Testis (tissue), 2 donors: ENCODE measurements at regions not wholly inside any gene's neighbourhood (a gene's known extent, or its start where the extent isn't known, plus 50 kb on each side); places are given as distances from the start of the nearest gene placed in this dataset.

Source experiments
- DNase-seq: peaks from one replicate; pipeline ENCODE4 v3.0.0-alpha.2; 2019
- H3K27ac ChIP-seq, 2 donors: fragments of 200-600 bp; sonication (generic); one replicate each; pipeline ENCODE4 v1.5.1; 2019
- H3K27me3 ChIP-seq: fragments of 200-600 bp; sonication (generic); one replicate; pipeline ENCODE4 v1.5.1; 2019
- H3K36me3 ChIP-seq: fragments of 200-600 bp; sonication (generic); one replicate; pipeline ENCODE4 v1.5.1; 2017; ENCODE audit warnings: low read depth; ENCODE audit errors: missing control alignments
- H3K4me1 ChIP-seq: fragments of 200-600 bp; sonication (generic); one replicate; pipeline ENCODE4 v1.5.1; 2019
- H3K4me3 ChIP-seq, 2 donors: fragments of 200-600 bp; sonication (generic); one replicate each; pipeline ENCODE4 v1.5.1; 2017 to 2019
- H3K9me3 ChIP-seq: fragments of 200-600 bp; sonication (generic); one replicate; pipeline ENCODE4 v1.5.1; 2017
- POLR2A ChIP-seq: fragments of 450-650 bp; IDR thresholded peaks from one replicate; pipeline ENCODE4 v1.6.1; 2017; ENCODE audit warnings: antibody characterized with exemption, mild to moderate bottlenecking, moderate library complexity
- WGBS, 2 donors: methylation state at CpG; one replicate each; pipeline ENCODE4 v1.1.5; 2018; 5-methylcytosine and 5-hydroxymethylcytosine counted together
- intact Hi-C: fragments of 100-400 bp; cut with DNase I; formaldehyde crosslinking; loops from one replicate; pipeline ENCODE4 v1.15.1; 2023; ENCODE audit warnings: low total_unique reads
- TF ChIP-seq, protein P1 (sequence below), 3 experiments: fragments of 450-650 bp in 2 of 3; fragments of 200-600 bp in 1 of 3; sonication (generic) in 1 of 3; IDR thresholded peaks; one replicate each; pipeline ENCODE4 v1.5.1; 2016 to 2019; ENCODE audit warnings: antibody characterized with exemption in 3 of 3, mild to moderate bottlenecking in 2 of 3, moderate library complexity in 1 of 3

DNA sequence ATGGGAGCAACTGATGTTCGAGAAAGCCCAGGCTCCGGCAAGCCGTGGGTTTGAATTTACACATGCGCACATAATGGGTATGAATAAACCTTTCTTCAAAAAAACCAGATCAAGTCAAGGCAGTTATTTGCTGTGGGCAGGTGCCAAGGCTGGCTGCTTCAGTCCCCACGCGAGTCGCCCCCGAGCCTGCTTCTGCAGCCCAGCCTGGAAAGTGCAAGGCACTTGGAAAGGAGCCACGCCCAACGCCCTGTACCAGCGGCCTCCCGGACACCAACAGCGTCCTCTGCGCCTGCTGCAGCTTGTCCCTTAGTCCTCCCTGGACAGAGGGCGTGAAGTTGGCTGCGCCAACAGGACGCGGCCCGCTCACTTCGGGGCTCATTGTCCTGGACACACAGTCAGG is 68.9 kb downstream of the KLF15 start:
- intact Hi-C loops: no loop called here
- TF ChIP-seq, protein P1, sequence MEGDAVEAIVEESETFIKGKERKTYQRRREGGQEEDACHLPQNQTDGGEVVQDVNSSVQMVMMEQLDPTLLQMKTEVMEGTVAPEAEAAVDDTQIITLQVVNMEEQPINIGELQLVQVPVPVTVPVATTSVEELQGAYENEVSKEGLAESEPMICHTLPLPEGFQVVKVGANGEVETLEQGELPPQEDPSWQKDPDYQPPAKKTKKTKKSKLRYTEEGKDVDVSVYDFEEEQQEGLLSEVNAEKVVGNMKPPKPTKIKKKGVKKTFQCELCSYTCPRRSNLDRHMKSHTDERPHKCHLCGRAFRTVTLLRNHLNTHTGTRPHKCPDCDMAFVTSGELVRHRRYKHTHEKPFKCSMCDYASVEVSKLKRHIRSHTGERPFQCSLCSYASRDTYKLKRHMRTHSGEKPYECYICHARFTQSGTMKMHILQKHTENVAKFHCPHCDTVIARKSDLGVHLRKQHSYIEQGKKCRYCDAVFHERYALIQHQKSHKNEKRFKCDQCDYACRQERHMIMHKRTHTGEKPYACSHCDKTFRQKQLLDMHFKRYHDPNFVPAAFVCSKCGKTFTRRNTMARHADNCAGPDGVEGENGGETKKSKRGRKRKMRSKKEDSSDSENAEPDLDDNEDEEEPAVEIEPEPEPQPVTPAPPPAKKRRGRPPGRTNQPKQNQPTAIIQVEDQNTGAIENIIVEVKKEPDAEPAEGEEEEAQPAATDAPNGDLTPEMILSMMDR (IDR thresholded peaks at IDR 0.05): no peak
- no peak for TF ChIP-seq POLR2A
- peak; percentile 36 for DNase-seq
- 51 to 53% methylated on average over 18 of the region's 20 CpGs for WGBS, 2 donors
- no peaks in the 10 kb centered on the region for H3K36me3 ChIP-seq
- no peak overlapping the region for H3K27ac ChIP-seq
- peak overlapping the region in 1 of 2 donors; percentile 42 for H3K4me3 ChIP-seq
- no peaks in the 10 kb centered on the region for H3K9me3 ChIP-seq
- H3K4me1 ChIP-seq: peaks cover 6% of the 10 kb centered on the region
- no peaks in the 10 kb centered on the region for H3K27me3 ChIP-seq

DNA sequence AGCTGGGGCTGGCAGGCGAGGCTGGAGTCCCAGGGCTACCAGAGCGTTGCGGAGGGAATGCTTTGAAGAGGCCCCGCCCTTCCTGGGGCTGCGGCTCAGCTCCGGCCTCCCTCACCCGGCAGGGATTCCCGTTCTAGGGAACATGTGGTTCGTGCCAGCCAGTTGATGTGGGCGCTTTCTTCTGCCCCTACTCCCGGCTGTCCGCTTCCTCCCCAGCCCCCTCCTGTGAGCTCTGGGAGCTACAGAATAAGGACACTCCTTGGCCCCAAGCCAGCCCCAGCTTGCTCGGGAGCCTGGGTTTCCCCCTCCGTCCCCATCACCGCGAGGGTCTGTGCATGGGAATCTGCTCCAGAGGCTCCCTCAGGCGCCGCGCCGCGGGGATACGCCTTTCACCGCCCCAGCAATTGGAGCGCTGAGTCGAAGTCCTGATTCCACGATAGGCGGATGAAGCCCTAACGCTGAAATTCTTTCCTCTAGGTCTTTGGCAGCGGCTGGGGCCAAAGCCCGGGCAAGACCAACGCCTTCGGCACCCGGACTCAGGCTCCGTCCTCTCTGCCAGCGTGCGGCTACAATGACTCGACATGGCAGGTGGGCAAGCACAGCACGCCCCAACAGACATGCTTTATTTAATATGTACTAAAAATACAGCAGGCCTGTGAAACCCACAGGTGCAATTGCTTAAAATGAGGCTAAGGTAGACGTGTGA is 69.5 kb downstream of the KLF15 start:
- intact Hi-C loops: no loop called here
- no peaks in the 10 kb centered on the region for H3K27me3 ChIP-seq

DNA sequence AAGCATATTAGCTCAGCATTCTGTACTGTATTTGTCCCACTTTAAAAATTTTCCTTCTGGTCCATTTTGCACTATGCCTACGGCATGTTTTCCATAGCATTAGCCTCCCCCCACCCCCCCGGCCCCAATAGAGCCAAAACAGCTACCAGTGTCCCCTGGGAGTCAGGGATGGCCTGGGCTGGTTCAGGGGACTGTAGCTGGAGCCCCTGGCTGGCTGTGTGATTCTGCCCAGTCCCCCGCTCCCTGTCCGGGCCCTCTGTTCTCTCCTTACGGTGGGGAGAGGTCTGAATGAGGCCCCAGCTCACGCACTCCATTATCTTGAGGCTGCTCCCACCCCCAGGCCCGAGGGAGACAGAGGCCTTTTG is 70.1 kb downstream of the KLF15 start:
- 10 to 17% methylated on average over 3 to 7 of the region's 7 CpGs for WGBS, 2 donors

More for the DNA sequence above, 69.5 kb downstream of the KLF15 start:
- H3K4me1 ChIP-seq: peaks cover 6% of the 10 kb centered on the region
- 13 to 52% methylated on average over 17 to 39 of the region's 39 CpGs for WGBS, 2 donors
- H3K36me3 ChIP-seq: no peaks in the 10 kb centered on the region
- H3K27ac ChIP-seq: peak overlapping the region in 1 of 2 donors; percentile 54
- DNase-seq: peak; percentile 64
- no peaks in the 10 kb centered on the region for H3K9me3 ChIP-seq
- peak overlapping the region; percentile 2 to 42 for H3K4me3 ChIP-seq
- TF ChIP-seq, protein P1 (IDR thresholded peaks at IDR 0.05): no peak
- no peak for TF ChIP-seq POLR2A

DNA sequence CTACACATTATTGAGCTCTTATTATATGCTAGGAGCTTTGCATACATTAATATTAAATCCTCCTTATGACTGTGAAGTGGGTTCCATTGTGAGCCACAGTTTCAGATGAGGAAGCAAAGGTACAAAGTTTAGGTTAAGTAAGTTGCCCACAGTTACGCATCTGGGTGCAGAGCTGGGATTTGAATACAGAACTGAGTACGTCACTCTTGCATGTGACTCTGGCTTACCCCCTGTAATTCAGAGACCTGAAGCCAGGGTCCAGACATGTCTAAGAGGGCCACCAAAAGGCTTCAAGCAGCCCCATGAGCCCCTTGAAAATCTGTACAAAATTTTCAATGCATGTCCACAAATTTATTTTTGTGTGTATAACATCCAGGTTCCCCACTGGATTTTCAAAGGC is 71.8 kb downstream of the KLF15 start:
- no peaks in the 10 kb centered on the region for H3K36me3 ChIP-seq
- no peak overlapping the region for H3K27ac ChIP-seq
- WGBS, 2 donors: 93 to 97% methylated on average over 2 of the region's 2 CpGs
- intact Hi-C loops: no loop called here
- H3K4me3 ChIP-seq: no peak overlapping the region
- peaks cover 6% of the 10 kb centered on the region for H3K4me1 ChIP-seq
- no peaks in the 10 kb centered on the region for H3K27me3 ChIP-seq
- TF ChIP-seq, protein P1 (IDR thresholded peaks at IDR 0.05): no peak
- TF ChIP-seq POLR2A: no peak
- no peak for DNase-seq
- H3K9me3 ChIP-seq: no peaks in the 10 kb centered on the region

More for the DNA sequence above, 70.1 kb downstream of the KLF15 start:
- Histone ChIP-seq H3K4me1 (peaks cover 6% of the 10 kb centered on the region), H3K9me3 (no peaks in the 10 kb centered on the region), H3K27me3 (no peaks in the 10 kb centered on the region), H3K27ac (peak overlapping the region in 1 of 2 donors; percentile 54), H3K4me3 (peak overlapping the region; percentile 2 to 42), H3K36me3 (no peaks in the 10 kb centered on the region)
- intact Hi-C loops: no loop called here
- DNase-seq: no peak
- no peak for TF ChIP-seq POLR2A
- TF ChIP-seq, protein P1 (IDR thresholded peaks at IDR 0.05): no peak
